ENCODE measurements at regions not wholly inside any gene's neighbourhood (a gene's known extent, or its start where the extent isn't known, plus 50 kb on each side); places are given as distances from the start of the nearest gene placed in this dataset.
"Not testable (repeated sequence)": the region's sequence is repeated elsewhere in the genome, so short reads cannot be mapped to it uniquely, and the experiment has no call there.

- intact Hi-C loops (cut with DNase I), result no loop called here
- ATAC-seq, result no peak
- no peak for DNase-seq
Observed at GRCh38 chr4:66328803-66329574, 658.7 kb upstream of the EPHA5 start.

- DNase-seq, result no peak
- intact Hi-C loops (cut with DNase I), result no loop called here
- no peak for ATAC-seq
Observed at GRCh38 chr4:66307641-66308438, 637.6 kb upstream of the EPHA5 start.

GRCh38 chr4:66300336-66300934, 630.1 kb upstream of the EPHA5 start:
- ATAC-seq (no peak), DNase-seq (no peak)
- intact Hi-C loops (cut with DNase I), result no loop called here

GRCh38 chr4:66298569-66298968, 628.3 kb upstream of the EPHA5 start:
- no peak for ATAC-seq
- DNase-seq, result no peak
- intact Hi-C loops (cut with DNase I), result no loop called here

- intact Hi-C loops (cut with DNase I), result no loop called here
- ATAC-seq (no peak), DNase-seq (no peak)
Observed at GRCh38 chr4:66297703-66298102, 627.4 kb upstream of the EPHA5 start.

- no peak for DNase-seq
- no peak for ATAC-seq
- intact Hi-C loops (cut with DNase I), result no loop called here
Observed at GRCh38 chr4:66294638-66295037, 624.3 kb upstream of the EPHA5 start.

GRCh38 chr4:66284991-66285451, 614.7 kb upstream of the EPHA5 start:
- intact Hi-C loops (cut with DNase I), result no loop called here
- ATAC-seq (no peak), DNase-seq (no peak)

GRCh38 chr4:66279084-66279483, 608.8 kb upstream of the EPHA5 start:
- intact Hi-C loops (cut with DNase I), result no loop called here
- no peak for ATAC-seq
- no peak for DNase-seq

- ATAC-seq, result no peak
- intact Hi-C loops (cut with DNase I), result no loop called here
- DNase-seq, result no peak
Observed at GRCh38 chr4:66275411-66276038, 605.2 kb upstream of the EPHA5 start.

- ATAC-seq (no peak), DNase-seq (no peak)
- intact Hi-C loops (cut with DNase I), result no loop called here
Observed at GRCh38 chr4:66273110-66273509, 602.8 kb upstream of the EPHA5 start.

- intact Hi-C loops (cut with DNase I); ATAC-seq; DNase-seq: not testable (repeated sequence)
Observed at GRCh38 chr4:66270356-66270755, 600.1 kb upstream of the EPHA5 start.

GRCh38 chr4:66266554-66266953, 596.3 kb upstream of the EPHA5 start:
- intact Hi-C loops (cut with DNase I); ATAC-seq; DNase-seq: not testable (repeated sequence)

GRCh38 chr4:66266035-66266434, 595.7 kb upstream of the EPHA5 start:
- no peak for ATAC-seq
- peak; percentile 8 for DNase-seq
- intact Hi-C loops (cut with DNase I), result no loop called here

GRCh38 chr4:66252291-66252690, 582.0 kb upstream of the EPHA5 start:
- no peak for ATAC-seq
- no peak for DNase-seq
- intact Hi-C loops (cut with DNase I), result no loop called here

GRCh38 chr4:66246643-66247042, 576.4 kb upstream of the EPHA5 start:
- no peak for ATAC-seq
- intact Hi-C loops (cut with DNase I), result no loop called here
- DNase-seq, result no peak

GRCh38 chr4:66235876-66236275, 565.6 kb upstream of the EPHA5 start:
- ATAC-seq (no peak), DNase-seq (no peak)
- intact Hi-C loops (cut with DNase I), result no loop called here

- ATAC-seq, result no peak
Observed at GRCh38 chr4:66229885-66230284, 559.6 kb upstream of the EPHA5 start.

GRCh38 chr4:66225539-66225938, 555.2 kb upstream of the EPHA5 start:
- no peak for DNase-seq
- intact Hi-C loops (cut with DNase I), result no loop called here
- ATAC-seq, result no peak

More at GRCh38 chr4:66229885-66230284, 559.6 kb upstream of the EPHA5 start:
- DNase-seq, result no peak
- intact Hi-C loops (cut with DNase I), result no loop called here

- no peak for ATAC-seq
- intact Hi-C loops (cut with DNase I), result no loop called here
- no peak for DNase-seq
Observed at GRCh38 chr4:66223068-66223703, 552.9 kb upstream of the EPHA5 start.

Measured in left cardiac atrium (tissue), 4 donors.